PFSK-1 (cell line): ENCODE measurements at regions not wholly inside any gene's neighbourhood (a gene's known extent, or its start where the extent isn't known, plus 50 kb on each side); places are given as distances from the start of the nearest gene placed in this dataset.

Source experiments
- FOXP2 ChIP-seq: optimal IDR thresholded peaks from 2 replicates; pipeline ENCODE3; 2011; ENCODE audit warnings: borderline replicate concordance, control low read depth, inconsistent platforms; ENCODE audit not compliant: insufficient read depth; ENCODE audit errors: extremely low read length, extremely low read depth
- POLR2AphosphoS5 ChIP-seq: IDR thresholded peaks from 2 replicates; pipeline ENCODE4 v1.6.1; 2012; ENCODE audit warnings: low read depth, mild to moderate bottlenecking, control low read depth, low read length, moderate library complexity
- REST ChIP-seq, 2 experiments: IDR thresholded peaks; 2 replicates each; pipeline versions ENCODE4 v1.6.1 to v1.8.0; 2011 to 2012; ENCODE audit warnings: low read depth in 2 of 2, low read length in 2 of 2, control low read depth in 1 of 2, inconsistent platforms in 1 of 2, mild to moderate bottlenecking in 1 of 2, moderate library complexity in 1 of 2; ENCODE audit not compliant: insufficient read depth in 1 of 2
- SIN3A ChIP-seq: IDR thresholded peaks from 2 replicates; pipeline ENCODE4 v1.6.1; 2012; ENCODE audit warnings: mild to moderate bottlenecking, low read length, moderate library complexity, borderline replicate concordance; ENCODE audit not compliant: insufficient read depth
- TAF1 ChIP-seq: IDR thresholded peaks from 2 replicates; pipeline ENCODE4 v1.6.1; 2012; ENCODE audit warnings: low read length, control low read depth, borderline replicate concordance; ENCODE audit not compliant: insufficient read depth

DNA sequence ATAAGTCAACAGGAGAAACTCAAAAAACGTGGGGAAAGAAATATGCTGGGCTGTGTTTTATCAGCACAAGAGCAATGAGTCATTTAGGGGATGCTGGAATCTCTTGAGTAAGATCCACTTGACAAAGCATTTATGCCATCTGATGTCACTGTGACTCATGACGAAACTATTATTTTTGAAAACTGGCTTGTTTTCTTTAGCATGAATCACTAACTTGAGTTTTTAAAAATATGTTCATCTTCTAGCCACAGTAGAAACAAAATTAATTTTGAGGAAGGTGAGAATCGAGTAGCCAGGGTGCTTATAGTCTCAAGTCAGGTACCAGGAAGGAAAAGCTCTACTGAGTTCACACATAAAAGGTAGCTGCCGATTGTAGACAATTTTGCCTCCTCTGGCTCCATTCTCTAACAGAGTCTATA is 456.2 kb upstream of the MGAT4C start:
- TF ChIP-seq POLR2AphosphoS5 (no peak), REST (IDR thresholded peaks at IDR 0.05; ENCODE audit: insufficient read depth in 1 of 2, low read depth in 2 of 2, low read length in 2 of 2) (no peak), SIN3A (no peak), FOXP2 (no peak), TAF1 (no peak)
